Keratinocyte (primary cell): ENCODE measurements at regions not wholly inside any gene's neighbourhood (a gene's known extent, or its start where the extent isn't known, plus 50 kb on each side); places are given as distances from the start of the nearest gene placed in this dataset.

Source experiments
- CTCF ChIP-seq, 3 experiments: IDR thresholded peaks in 1 of 3; conservative IDR thresholded peaks in 1 of 3; optimal IDR thresholded peaks in 1 of 3; 2 replicates in 2 of 3; 3 replicates in 1 of 3; pipeline versions ENCODE3 to v1.5.1; 2011; ENCODE audit warnings: low read length in 3 of 3, mild to moderate bottlenecking in 3 of 3, moderate library complexity in 2 of 3, control low read depth in 1 of 3, inconsistent platforms in 1 of 3; ENCODE audit not compliant: insufficient read depth in 2 of 3; ENCODE audit errors: extremely low read depth in 1 of 3
- EZH2 ChIP-seq: IDR thresholded peaks from one replicate; pipeline ENCODE4 v1.6.1; 2012; ENCODE audit warnings: inconsistent platforms, mild to moderate bottlenecking, low read length, moderate library complexity

- no peak for TF ChIP-seq EZH2
- no peak for TF ChIP-seq CTCF (optimal IDR thresholded peaks at IDR 0.05 in 1 of 3, IDR thresholded peaks at IDR 0.05 in 1 of 3, conservative IDR thresholded peaks at IDR 0.05 in 1 of 3; ENCODE audit: extremely low read depth in 1 of 3, insufficient read depth in 2 of 3, low read length in 3 of 3)
These were observed 354.9 kb upstream of the ADAMTS9 start for GRCh38 chr3:65042675-65043074.
